ENCODE measurements at regions not wholly inside any gene's neighbourhood (a gene's known extent, or its start where the extent isn't known, plus 50 kb on each side); places are given as distances from the start of the nearest gene placed in this dataset.
A peak's percentile ranks its signal among the peaks of the same experiment; 100 is the strongest.

DNA sequence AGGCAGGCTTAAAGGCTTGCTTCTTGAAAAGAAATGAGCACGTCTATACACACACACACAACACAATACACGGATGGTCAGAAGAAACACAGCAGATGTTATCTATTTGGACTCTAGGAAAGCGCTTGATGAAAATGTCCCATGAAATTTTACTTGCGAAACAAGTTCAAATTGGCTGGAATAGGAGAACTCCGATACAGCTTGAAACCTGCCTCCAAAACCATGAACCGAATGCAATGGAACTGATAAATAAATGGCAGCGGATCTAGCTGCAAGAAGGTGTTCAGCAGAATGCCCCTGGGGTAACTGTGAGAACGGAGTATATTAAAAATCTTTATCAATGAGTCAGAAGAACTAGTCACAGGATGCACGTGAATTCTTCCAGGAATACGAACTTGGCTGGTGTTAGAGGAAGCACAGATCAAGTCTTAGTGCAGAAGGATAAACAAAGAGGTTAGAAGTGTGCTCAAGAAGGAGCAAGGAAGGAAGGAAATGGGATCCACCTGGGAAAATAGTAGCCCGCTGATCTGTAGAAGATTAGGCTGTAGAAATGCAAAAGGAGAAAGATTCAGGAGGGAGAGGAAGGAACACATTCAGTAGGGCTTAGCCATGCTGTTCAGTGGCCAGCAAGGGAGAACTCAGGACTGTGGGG is 142.0 kb upstream of the PRKCQ start:
- H3K27ac Mint-ChIP-seq: peak overlapping the region; percentile 49

More for the DNA sequence above, 142.0 kb upstream of the PRKCQ start:
- ATAC-seq (peak; percentile 62), DNase-seq (ENCODE audit: low spot score) (peak; percentile 14)
- Histone ChIP-seq H3F3A (replicated peaks; ENCODE audit: low read depth) (no peaks in the 10 kb centered on the region; the same call in 1 of the 2 replicates), H3K4me1 (ENCODE audit: insufficient read depth) (peaks cover 39% of the 10 kb centered on the region), H3K9me2 (ENCODE audit: insufficient read depth) (no peaks in the 10 kb centered on the region; the same call in none of the 2 replicates), H4K20me1 (replicated peaks; ENCODE audit: insufficient read depth) (no peaks in the 10 kb centered on the region), H3K36me3 (ENCODE audit: insufficient read depth) (no peaks in the 10 kb centered on the region), H3K27me3 (ENCODE audit: insufficient read depth) (no peaks in the 10 kb centered on the region), H3K79me2 (replicated peaks; ENCODE audit: insufficient read depth) (no peaks in the 10 kb centered on the region), H3K4me2 (0 out of 2 replicates have a peak overlapping the region, but pooled peaks have one; percentile 25), H3K4me3 (no peak overlapping the region), H2AFZ (peak overlapping the region; percentile 76; the same call in 1 of the 2 replicates), H3K27ac (ENCODE audit: low read depth) (peak overlapping the region; percentile 64)
- Mint-ChIP-seq H3K4me3 (no peak overlapping the region), H3K4me1 (peaks cover 30% of the 10 kb centered on the region), H3K27me3 (ENCODE audit: insufficient read depth, low read depth, poor library complexity) (peaks cover 4% of the 10 kb centered on the region), H3K36me3 (ENCODE audit: low read depth) (peaks cover 16% of the 10 kb centered on the region; the same call in 2 of the 3 replicates), H3K9me3 (peaks cover 14% of the 10 kb centered on the region)
- TF ChIP-seq ZNF114 (CRISPR knock-in tag; IDR thresholded peaks at IDR 0.05): no peak
- TF ChIP-seq ZNF462 (CRISPR knock-in tag; IDR thresholded peaks at IDR 0.05): peak; percentile 82
- no peak for TF ChIP-seq EZH2phosphoT487 (IDR thresholded peaks at IDR 0.05; ENCODE audit: unreplicated experiment)
